Neural progenitor cell (in vitro differentiated cells): ENCODE measurements at regions not wholly inside any gene's neighbourhood (a gene's known extent, or its start where the extent isn't known, plus 50 kb on each side); places are given as distances from the start of the nearest gene placed in this dataset.

Source experiments
- DNase-seq: peaks from one replicate; pipeline ENCODE4 v3.0.0-alpha.2; 2016; ENCODE audit warnings: low spot score
- H2AFZ ChIP-seq: fragments of 200-600 bp; sonication (generic); replicated peaks from 2 replicates; pipeline ENCODE4 v1.6.1; 2016; ENCODE audit warnings: antibody characterized with exemption
- H3F3A ChIP-seq: fragments of 200-600 bp; sonication (generic); 2 replicates; pipeline ENCODE4 v1.6.1; 2016; ENCODE audit warnings: antibody characterized with exemption, low read depth
- H3K27ac ChIP-seq: fragments of 200-600 bp; sonication (generic); 2 replicates; pipeline ENCODE4 v1.5.1; 2016; ENCODE audit warnings: mild to moderate bottlenecking
- H3K27me3 ChIP-seq: fragments of 200-600 bp; sonication (generic); 2 replicates; pipeline ENCODE4 v1.6.1; 2016; ENCODE audit warnings: mild to moderate bottlenecking, moderate library complexity
- H3K36me3 ChIP-seq: fragments of 200-600 bp; sonication (generic); 2 replicates; pipeline ENCODE4 v1.5.1; 2016
- H3K4me1 ChIP-seq: fragments of 200-600 bp; sonication (generic); 2 replicates; pipeline ENCODE4 v1.6.1; 2016; ENCODE audit warnings: mixed run types
- H3K4me2 ChIP-seq: fragments of 200-600 bp; sonication (generic); 2 replicates; pipeline ENCODE4 v1.6.1; 2016
- H3K4me3 ChIP-seq: fragments of 200-600 bp; sonication (generic); 2 replicates; pipeline ENCODE4 v1.5.1; 2016
- H3K79me2 ChIP-seq: fragments of 200-600 bp; sonication (generic); 2 replicates; pipeline ENCODE4 v1.6.1; 2016; ENCODE audit warnings: low read depth
- H3K9ac ChIP-seq: fragments of 200-600 bp; sonication (generic); 2 replicates; pipeline ENCODE4 v1.6.1; 2016
- H3K9me3 ChIP-seq: fragments of 200-600 bp; sonication (generic); 2 replicates; pipeline ENCODE4 v1.5.1; 2016; ENCODE audit warnings: low read depth
- H4K20me1 ChIP-seq: fragments of 200-600 bp; sonication (generic); 2 replicates; pipeline ENCODE4 v1.6.1; 2016; ENCODE audit warnings: low read depth
- H3K27ac Mint-ChIP-seq: 3 replicates; pipeline ENCODE4 v1.8.0; 2021; ENCODE audit warnings: mixed read lengths
- H3K27me3 Mint-ChIP-seq: 2 replicates; pipeline ENCODE4 v1.8.0; 2022; ENCODE audit warnings: low read depth, mild to moderate bottlenecking, inconsistent platforms, moderate library complexity, mixed read lengths; ENCODE audit not compliant: insufficient read depth
- H3K36me3 Mint-ChIP-seq: 3 replicates; pipeline ENCODE4 v1.8.0; 2021; ENCODE audit warnings: mixed read lengths
- H3K4me1 Mint-ChIP-seq: 3 replicates; pipeline ENCODE4 v1.8.0; 2021; ENCODE audit warnings: mixed read lengths
- H3K4me3 Mint-ChIP-seq: 3 replicates; pipeline ENCODE4 v1.8.0; 2021; ENCODE audit warnings: mild to moderate bottlenecking, moderate library complexity, mixed read lengths
- H3K9me3 Mint-ChIP-seq: 3 replicates; pipeline ENCODE4 v1.8.0; 2020; ENCODE audit warnings: mixed read lengths
- EZH2 ChIP-seq: fragments of 200-600 bp; sonication (generic); IDR thresholded peaks from 2 replicates; pipeline ENCODE4 v1.6.1; 2017; ENCODE audit warnings: antibody characterized with exemption, mild to moderate bottlenecking, moderate library complexity
- EZH2phosphoT487 ChIP-seq: fragments of 200-600 bp; sonication (generic); IDR thresholded peaks from 2 replicates; pipeline ENCODE4 v1.6.1; 2017; ENCODE audit warnings: antibody characterized with exemption
- TF ChIP-seq, protein P1 (sequence below): fragments of 200-600 bp; sonication (generic); IDR thresholded peaks from 2 replicates; pipeline ENCODE4 v1.5.1; 2017; ENCODE audit warnings: antibody characterized with exemption, mild to moderate bottlenecking

DNA sequence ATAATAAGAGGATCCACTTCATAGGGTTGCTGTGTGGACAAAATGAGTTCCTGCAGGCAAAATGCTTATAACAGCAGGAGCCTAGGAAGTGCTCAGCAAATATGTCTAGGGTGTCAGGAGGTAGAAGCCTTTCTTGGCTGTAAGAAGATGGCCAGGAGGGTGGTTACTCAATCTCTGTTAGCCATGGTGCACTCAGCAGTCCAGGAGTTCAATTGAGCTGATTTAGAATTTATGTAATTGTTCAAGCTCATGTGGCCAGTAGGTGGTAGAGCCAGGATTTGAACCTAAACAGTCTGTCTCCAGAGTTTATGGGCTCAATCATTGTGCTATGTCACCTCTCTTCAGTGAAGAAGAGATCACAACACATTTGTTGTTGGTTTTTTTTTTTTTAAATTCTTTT lies 381.2 kb downstream of the KIF4B start:
- Histone ChIP-seq H3K27ac (no peak overlapping the region), H4K20me1 (no peaks in the 10 kb centered on the region), H3K9me3 (no peaks in the 10 kb centered on the region), H3K4me2 (no peak overlapping the region), H3K4me3 (no peak overlapping the region), H3K79me2 (no peaks in the 10 kb centered on the region), H3K4me1 (no peaks in the 10 kb centered on the region), H2AFZ (no peak overlapping the region), H3F3A (no peaks in the 10 kb centered on the region), H3K9ac (no peak overlapping the region), H3K36me3 (no peaks in the 10 kb centered on the region), H3K27me3 (no peaks in the 10 kb centered on the region)
- Mint-ChIP-seq H3K4me1 (no peaks in the 10 kb centered on the region), H3K4me3 (no peak overlapping the region), H3K36me3 (no peaks in the 10 kb centered on the region), H3K27me3 (no peaks in the 10 kb centered on the region), H3K27ac (no peak overlapping the region), H3K9me3 (no peaks in the 10 kb centered on the region)
- DNase-seq = no peak
- TF ChIP-seq, protein P1, sequence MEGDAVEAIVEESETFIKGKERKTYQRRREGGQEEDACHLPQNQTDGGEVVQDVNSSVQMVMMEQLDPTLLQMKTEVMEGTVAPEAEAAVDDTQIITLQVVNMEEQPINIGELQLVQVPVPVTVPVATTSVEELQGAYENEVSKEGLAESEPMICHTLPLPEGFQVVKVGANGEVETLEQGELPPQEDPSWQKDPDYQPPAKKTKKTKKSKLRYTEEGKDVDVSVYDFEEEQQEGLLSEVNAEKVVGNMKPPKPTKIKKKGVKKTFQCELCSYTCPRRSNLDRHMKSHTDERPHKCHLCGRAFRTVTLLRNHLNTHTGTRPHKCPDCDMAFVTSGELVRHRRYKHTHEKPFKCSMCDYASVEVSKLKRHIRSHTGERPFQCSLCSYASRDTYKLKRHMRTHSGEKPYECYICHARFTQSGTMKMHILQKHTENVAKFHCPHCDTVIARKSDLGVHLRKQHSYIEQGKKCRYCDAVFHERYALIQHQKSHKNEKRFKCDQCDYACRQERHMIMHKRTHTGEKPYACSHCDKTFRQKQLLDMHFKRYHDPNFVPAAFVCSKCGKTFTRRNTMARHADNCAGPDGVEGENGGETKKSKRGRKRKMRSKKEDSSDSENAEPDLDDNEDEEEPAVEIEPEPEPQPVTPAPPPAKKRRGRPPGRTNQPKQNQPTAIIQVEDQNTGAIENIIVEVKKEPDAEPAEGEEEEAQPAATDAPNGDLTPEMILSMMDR = no peak

DNA sequence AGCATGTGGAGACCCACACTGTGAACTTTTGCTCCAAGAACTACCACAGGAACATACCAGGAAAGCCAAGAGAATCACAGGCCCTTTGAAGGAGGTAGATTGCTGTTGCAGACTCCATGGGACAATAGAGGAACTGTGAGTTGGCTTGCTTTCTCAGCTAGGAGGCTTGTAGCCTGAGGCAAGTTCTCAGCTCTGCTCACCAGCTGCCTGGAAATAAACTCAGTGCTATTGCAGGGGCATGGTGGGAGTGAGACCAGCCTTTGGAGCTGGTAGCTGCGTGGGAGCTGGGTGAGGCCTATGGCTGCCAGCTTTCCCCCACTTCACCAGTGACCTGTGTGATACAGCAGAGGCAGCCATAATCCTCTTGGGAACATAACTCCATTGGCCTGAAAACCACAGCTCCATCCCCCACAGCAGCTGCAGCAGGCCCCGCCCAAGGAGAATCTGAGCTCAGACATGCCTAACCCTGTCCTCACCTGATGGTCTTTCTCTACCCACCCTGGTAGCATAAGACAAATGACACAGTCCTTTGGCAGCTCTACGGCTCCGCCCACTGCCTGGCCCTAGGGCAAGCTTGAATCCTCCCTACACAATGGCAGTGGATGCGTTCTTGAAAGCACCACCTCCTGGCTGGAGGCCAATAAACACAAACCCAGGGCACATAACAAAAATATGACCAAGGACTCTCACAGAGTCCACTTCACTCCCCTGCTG lies 389.5 kb downstream of the KIF4B start:
- H3K27me3 ChIP-seq = no peaks in the 10 kb centered on the region
- H3K4me3 ChIP-seq = no peak overlapping the region
- Mint-ChIP-seq H3K9me3 (peaks cover 4% of the 10 kb centered on the region), H3K4me1 (no peaks in the 10 kb centered on the region), H3K36me3 (no peaks in the 10 kb centered on the region), H3K27ac (no peak overlapping the region), H3K4me3 (no peak overlapping the region), H3K27me3 (peaks cover 2% of the 10 kb centered on the region)
- H4K20me1 ChIP-seq = no peaks in the 10 kb centered on the region
- no peaks in the 10 kb centered on the region for H3K4me1 ChIP-seq
- no peak overlapping the region for H3K9ac ChIP-seq
- H2AFZ ChIP-seq = no peak overlapping the region
- no peak for DNase-seq
- no peak for TF ChIP-seq EZH2phosphoT487
- no peak for TF ChIP-seq EZH2
- TF ChIP-seq, protein P1 = no peak
- no peak overlapping the region for H3K27ac ChIP-seq
- H3K9me3 ChIP-seq = peaks cover 6% of the 10 kb centered on the region
- no peaks in the 10 kb centered on the region for H3K36me3 ChIP-seq
- H3F3A ChIP-seq = no peaks in the 10 kb centered on the region
- H3K4me2 ChIP-seq = no peak overlapping the region
- H3K79me2 ChIP-seq = no peaks in the 10 kb centered on the region

DNA sequence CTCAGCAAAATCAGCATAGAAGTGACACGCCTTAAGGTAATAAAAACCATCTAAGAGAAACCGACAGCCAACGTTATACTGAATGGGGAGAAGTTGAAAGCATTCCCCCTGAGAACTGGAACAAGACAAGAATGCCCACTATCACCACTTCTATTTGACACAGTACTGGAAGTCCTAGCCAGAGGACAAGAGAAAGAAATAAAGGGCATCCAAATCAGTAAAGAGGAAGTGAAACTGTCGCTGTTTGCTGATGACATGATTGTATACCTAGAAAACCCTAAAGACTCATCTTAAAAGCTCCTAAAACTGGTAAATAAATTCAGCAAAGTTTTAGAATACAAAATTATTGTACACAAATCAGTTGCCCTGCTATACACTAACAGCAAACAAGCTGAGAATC lies 393.3 kb downstream of the KIF4B start:
- Mint-ChIP-seq H3K27ac (no peak overlapping the region), H3K9me3 (peaks cover 4% of the 10 kb centered on the region), H3K4me3 (no peak overlapping the region), H3K27me3 (no peaks in the 10 kb centered on the region), H3K36me3 (no peaks in the 10 kb centered on the region), H3K4me1 (no peaks in the 10 kb centered on the region)
- H3K36me3 ChIP-seq = no peaks in the 10 kb centered on the region
- no peak for DNase-seq
- H3K27me3 ChIP-seq = no peaks in the 10 kb centered on the region
- H3K4me3 ChIP-seq = no peak overlapping the region
- no peaks in the 10 kb centered on the region for H3F3A ChIP-seq
- no peak for TF ChIP-seq EZH2phosphoT487
- no peak for TF ChIP-seq EZH2
- TF ChIP-seq, protein P1 = no peak
- H3K4me1 ChIP-seq = no peaks in the 10 kb centered on the region
- peaks cover 6% of the 10 kb centered on the region for H3K9me3 ChIP-seq
- no peak overlapping the region for H3K27ac ChIP-seq
- no peak overlapping the region for H3K9ac ChIP-seq
- no peaks in the 10 kb centered on the region for H3K79me2 ChIP-seq
- no peak overlapping the region for H3K4me2 ChIP-seq
- no peaks in the 10 kb centered on the region for H4K20me1 ChIP-seq
- H2AFZ ChIP-seq = no peak overlapping the region
